ENCODE measurements at regions not wholly inside any gene's neighbourhood (a gene's known extent, or its start where the extent isn't known, plus 50 kb on each side); places are given as distances from the start of the nearest gene placed in this dataset.
"Not testable (repeated sequence)": the region's sequence is repeated elsewhere in the genome, so short reads cannot be mapped to it uniquely, and the experiment has no call there.

GRCh38 chr11:15651816-15652215, 537.1 kb downstream of the INSC start:
- DNase-seq (ENCODE audit: low read depth in 3 of 3, low spot score in 1 of 3), result no peak

GRCh38 chr11:15653191-15653710, 538.5 kb downstream of the INSC start:
- no peak for DNase-seq (ENCODE audit: low read depth in 3 of 3, low spot score in 1 of 3)

- DNase-seq (ENCODE audit: low read depth in 3 of 3, low spot score in 1 of 3), result no peak
These were observed 539.7 kb downstream of the INSC start for GRCh38 chr11:15654451-15654850.

GRCh38 chr11:15655552-15655951, 540.8 kb downstream of the INSC start:
- DNase-seq (ENCODE audit: low read depth in 3 of 3, low spot score in 1 of 3), result no peak

GRCh38 chr11:15657264-15657663, 542.5 kb downstream of the INSC start:
- DNase-seq (ENCODE audit: low read depth in 3 of 3, low spot score in 1 of 3), result no peak

GRCh38 chr11:15660496-15660895, 545.8 kb downstream of the INSC start:
- no peak for DNase-seq (ENCODE audit: low read depth in 3 of 3, low spot score in 1 of 3)

GRCh38 chr11:15662285-15662684, 547.6 kb downstream of the INSC start:
- no peak for DNase-seq (ENCODE audit: low read depth in 3 of 3, low spot score in 1 of 3)

GRCh38 chr11:15663777-15664218, 549.1 kb downstream of the INSC start:
- DNase-seq (ENCODE audit: low read depth in 3 of 3, low spot score in 1 of 3), result no peak

GRCh38 chr11:15665368-15665871, 550.7 kb downstream of the INSC start:
- DNase-seq (ENCODE audit: low read depth in 3 of 3, low spot score in 1 of 3), result no peak

- DNase-seq (ENCODE audit: low read depth in 3 of 3, low spot score in 1 of 3), result no peak
These were observed 552.5 kb downstream of the INSC start for GRCh38 chr11:15667127-15667725.

- no peak for DNase-seq (ENCODE audit: low read depth in 3 of 3, low spot score in 1 of 3)
These were observed 554.0 kb downstream of the INSC start for GRCh38 chr11:15668718-15669117.

- DNase-seq (ENCODE audit: low read depth in 3 of 3, low spot score in 1 of 3), result no peak
These were observed 555.9 kb downstream of the INSC start for GRCh38 chr11:15670520-15671070.

- DNase-seq (ENCODE audit: low read depth in 3 of 3, low spot score in 1 of 3), result no peak
These were observed 556.5 kb downstream of the INSC start for GRCh38 chr11:15671216-15671615.

GRCh38 chr11:15672825-15673224, 558.1 kb downstream of the INSC start:
- no peak for DNase-seq (ENCODE audit: low read depth in 3 of 3, low spot score in 1 of 3)

GRCh38 chr11:15673408-15673831, 558.7 kb downstream of the INSC start:
- DNase-seq (ENCODE audit: low read depth in 3 of 3, low spot score in 1 of 3), result no peak

- no peak for DNase-seq (ENCODE audit: low read depth in 3 of 3, low spot score in 1 of 3)
These were observed 560.0 kb downstream of the INSC start for GRCh38 chr11:15674756-15675155.

- DNase-seq (ENCODE audit: low read depth in 3 of 3, low spot score in 1 of 3), result no peak
These were observed 561.0 kb downstream of the INSC start for GRCh38 chr11:15675683-15676082.

GRCh38 chr11:15677181-15677580, 562.5 kb downstream of the INSC start:
- no peak for DNase-seq (ENCODE audit: low read depth in 3 of 3, low spot score in 1 of 3)

- no peak for DNase-seq (ENCODE audit: low read depth in 3 of 3, low spot score in 1 of 3)
These were observed 568.8 kb downstream of the INSC start for GRCh38 chr11:15683528-15683927.

- no peak for DNase-seq (ENCODE audit: low read depth in 3 of 3, low spot score in 1 of 3)
These were observed 570.6 kb downstream of the INSC start for GRCh38 chr11:15685306-15685705.

GRCh38 chr11:15686259-15686658, 571.5 kb downstream of the INSC start:
- not testable (repeated sequence) for DNase-seq (ENCODE audit: low read depth in 3 of 3, low spot score in 1 of 3)

GRCh38 chr11:15687342-15687741, 572.6 kb downstream of the INSC start:
- DNase-seq (ENCODE audit: low read depth in 3 of 3, low spot score in 1 of 3), result no peak

- DNase-seq (ENCODE audit: low read depth in 3 of 3, low spot score in 1 of 3), result no peak
These were observed 573.6 kb downstream of the INSC start for GRCh38 chr11:15688351-15688792.

All from stimulated activated CD4-positive, alpha-beta T cell treated with anti-CD3 and anti-CD28 coated beads, TNF-alpha, amount 100 ng/mL, for 1 hour (primary cell).